ENCODE measurements at regions not wholly inside any gene's neighbourhood (a gene's known extent, or its start where the extent isn't known, plus 50 kb on each side); places are given as distances from the start of the nearest gene placed in this dataset.
A peak's percentile ranks its signal among the peaks of the same experiment; 100 is the strongest.

DNA sequence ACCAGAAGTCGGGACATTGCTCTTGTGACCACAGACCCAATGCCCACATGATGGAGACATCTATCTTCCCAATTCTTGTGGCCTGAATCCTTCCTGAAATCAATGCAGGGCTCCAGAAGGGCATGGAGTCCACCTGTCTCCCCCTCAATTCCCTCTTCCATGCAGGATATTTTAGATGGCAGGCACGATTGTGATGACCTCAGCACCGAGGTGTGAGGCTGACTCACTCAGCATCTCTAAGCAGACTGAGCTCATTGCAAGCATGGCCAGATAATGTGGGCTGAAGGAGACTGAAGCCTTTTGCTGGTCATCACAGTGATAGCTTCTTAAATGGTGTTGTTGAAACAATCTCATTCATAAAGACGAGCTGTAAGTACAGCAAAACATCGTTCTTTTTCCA, 374.9 kb upstream of the PODXL start:
- Histone ChIP-seq H3K9me3 (ENCODE audit: low read depth) (no peaks in the 10 kb centered on the region), H3K79me2 (ENCODE audit: low read depth) (no peaks in the 10 kb centered on the region), H4K20me1 (ENCODE audit: low read depth) (no peaks in the 10 kb centered on the region), H3K27ac (no peak overlapping the region), H3K27me3 (no peaks in the 10 kb centered on the region), H2AFZ (replicated peaks) (no peak overlapping the region), H3K36me3 (no peaks in the 10 kb centered on the region), H3K4me3 (no peak overlapping the region), H3K4me2 (no peak overlapping the region), H3K9ac (no peak overlapping the region), H3F3A (ENCODE audit: low read depth) (no peaks in the 10 kb centered on the region), H3K4me1 (no peaks in the 10 kb centered on the region)
- H3K4me3 Mint-ChIP-seq = no peak overlapping the region
- no peaks in the 10 kb centered on the region for H3K36me3 Mint-ChIP-seq
- no peak for DNase-seq (ENCODE audit: low spot score)
- peaks cover 6% of the 10 kb centered on the region for H3K27me3 Mint-ChIP-seq (ENCODE audit: insufficient read depth, low read depth)
- TF ChIP-seq, protein P1, sequence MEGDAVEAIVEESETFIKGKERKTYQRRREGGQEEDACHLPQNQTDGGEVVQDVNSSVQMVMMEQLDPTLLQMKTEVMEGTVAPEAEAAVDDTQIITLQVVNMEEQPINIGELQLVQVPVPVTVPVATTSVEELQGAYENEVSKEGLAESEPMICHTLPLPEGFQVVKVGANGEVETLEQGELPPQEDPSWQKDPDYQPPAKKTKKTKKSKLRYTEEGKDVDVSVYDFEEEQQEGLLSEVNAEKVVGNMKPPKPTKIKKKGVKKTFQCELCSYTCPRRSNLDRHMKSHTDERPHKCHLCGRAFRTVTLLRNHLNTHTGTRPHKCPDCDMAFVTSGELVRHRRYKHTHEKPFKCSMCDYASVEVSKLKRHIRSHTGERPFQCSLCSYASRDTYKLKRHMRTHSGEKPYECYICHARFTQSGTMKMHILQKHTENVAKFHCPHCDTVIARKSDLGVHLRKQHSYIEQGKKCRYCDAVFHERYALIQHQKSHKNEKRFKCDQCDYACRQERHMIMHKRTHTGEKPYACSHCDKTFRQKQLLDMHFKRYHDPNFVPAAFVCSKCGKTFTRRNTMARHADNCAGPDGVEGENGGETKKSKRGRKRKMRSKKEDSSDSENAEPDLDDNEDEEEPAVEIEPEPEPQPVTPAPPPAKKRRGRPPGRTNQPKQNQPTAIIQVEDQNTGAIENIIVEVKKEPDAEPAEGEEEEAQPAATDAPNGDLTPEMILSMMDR (IDR thresholded peaks at IDR 0.05) = no peak
- H3K27ac Mint-ChIP-seq = no peak overlapping the region
- H3K9me3 Mint-ChIP-seq = no peaks in the 10 kb centered on the region
- H3K4me1 Mint-ChIP-seq = peaks cover 7% of the 10 kb centered on the region

DNA sequence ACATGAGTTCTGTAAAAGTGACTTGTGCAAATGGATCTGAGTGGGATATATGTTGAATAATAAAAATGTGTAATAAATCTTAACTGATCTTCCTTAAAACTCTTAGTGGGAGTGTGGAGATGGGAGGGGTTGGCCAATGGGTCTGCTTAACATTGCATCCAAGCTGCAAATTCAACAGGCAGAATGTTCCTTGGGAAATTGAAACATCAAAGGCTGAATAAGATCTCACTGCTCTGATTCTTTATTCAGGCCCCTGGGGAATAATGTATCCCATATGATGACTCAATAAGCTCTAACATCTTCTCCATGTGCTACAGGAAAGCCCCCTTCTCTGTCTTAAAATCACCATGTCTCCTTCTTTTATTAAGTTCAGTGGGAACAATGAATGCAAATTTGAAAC, 373.2 kb upstream of the PODXL start:
- TF ChIP-seq EZH2 (IDR thresholded peaks at IDR 0.05) = no peak
- TF ChIP-seq, protein P1 (IDR thresholded peaks at IDR 0.05) = no peak
- TF ChIP-seq EZH2phosphoT487 (IDR thresholded peaks at IDR 0.05) = no peak
- Histone ChIP-seq H2AFZ (replicated peaks) (no peak overlapping the region), H4K20me1 (ENCODE audit: low read depth) (no peaks in the 10 kb centered on the region), H3K4me1 (no peaks in the 10 kb centered on the region), H3K79me2 (ENCODE audit: low read depth) (no peaks in the 10 kb centered on the region), H3F3A (ENCODE audit: low read depth) (no peaks in the 10 kb centered on the region), H3K4me3 (no peak overlapping the region), H3K9me3 (ENCODE audit: low read depth) (no peaks in the 10 kb centered on the region), H3K9ac (no peak overlapping the region), H3K36me3 (no peaks in the 10 kb centered on the region), H3K27ac (no peak overlapping the region), H3K27me3 (peaks cover 6% of the 10 kb centered on the region), H3K4me2 (no peak overlapping the region)
- H3K36me3 Mint-ChIP-seq = no peaks in the 10 kb centered on the region
- peaks cover 6% of the 10 kb centered on the region for H3K27me3 Mint-ChIP-seq (ENCODE audit: insufficient read depth, low read depth)
- peaks cover 7% of the 10 kb centered on the region for H3K4me1 Mint-ChIP-seq
- no peaks in the 10 kb centered on the region for H3K9me3 Mint-ChIP-seq
- H3K27ac Mint-ChIP-seq = no peak overlapping the region
- no peak for DNase-seq (ENCODE audit: low spot score)
- no peak overlapping the region for H3K4me3 Mint-ChIP-seq

DNA sequence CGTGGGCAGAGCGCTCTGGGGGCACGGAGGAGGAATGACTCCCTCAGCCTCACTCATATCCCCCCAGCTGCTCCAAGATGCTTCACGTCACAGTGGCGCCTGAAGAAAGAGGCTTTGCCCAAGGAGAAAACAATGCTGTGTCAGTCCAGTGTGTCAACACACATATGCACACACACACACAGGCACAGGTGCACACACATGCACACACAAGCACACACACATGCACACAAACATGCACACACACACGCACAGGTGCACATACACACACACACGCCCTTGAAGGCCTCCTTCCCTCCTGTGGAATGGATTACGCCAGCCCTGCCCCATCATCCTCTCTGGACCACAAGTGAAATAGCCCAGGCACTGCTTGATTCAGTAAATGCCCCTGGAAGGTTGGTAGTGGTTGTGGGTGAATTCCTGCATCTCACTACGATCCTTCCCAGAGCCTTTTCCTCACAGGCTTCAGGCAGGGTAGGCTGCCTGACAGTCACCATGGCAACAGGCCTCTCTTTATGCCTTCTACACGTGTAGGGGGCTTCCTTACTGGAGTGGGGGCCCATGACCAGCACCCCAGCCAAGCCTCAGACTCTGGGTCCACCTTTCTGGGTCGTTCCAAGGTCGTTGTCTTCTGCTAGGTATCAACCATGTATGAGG, 371.5 kb upstream of the PODXL start:
- DNase-seq (ENCODE audit: low spot score) = no peak
- Histone ChIP-seq H3K36me3 (no peaks in the 10 kb centered on the region), H3F3A (ENCODE audit: low read depth) (no peaks in the 10 kb centered on the region), H3K79me2 (ENCODE audit: low read depth) (no peaks in the 10 kb centered on the region), H3K27me3 (peaks cover 6% of the 10 kb centered on the region), H3K9me3 (ENCODE audit: low read depth) (no peaks in the 10 kb centered on the region), H3K4me1 (no peaks in the 10 kb centered on the region), H3K9ac (no peak overlapping the region), H3K27ac (no peak overlapping the region), H4K20me1 (ENCODE audit: low read depth) (no peaks in the 10 kb centered on the region), H2AFZ (replicated peaks) (no peak overlapping the region), H3K4me2 (no peak overlapping the region), H3K4me3 (no peak overlapping the region)
- peaks cover 7% of the 10 kb centered on the region for H3K4me1 Mint-ChIP-seq
- H3K36me3 Mint-ChIP-seq = no peaks in the 10 kb centered on the region
- peak overlapping the region; percentile 54 for H3K27ac Mint-ChIP-seq
- no peak overlapping the region for H3K4me3 Mint-ChIP-seq
- TF ChIP-seq EZH2phosphoT487 (IDR thresholded peaks at IDR 0.05) (no peak), EZH2 (IDR thresholded peaks at IDR 0.05) (no peak)
- TF ChIP-seq, protein P1 (IDR thresholded peaks at IDR 0.05) = no peak
- peaks cover 4% of the 10 kb centered on the region for H3K27me3 Mint-ChIP-seq (ENCODE audit: insufficient read depth, low read depth)
- no peaks in the 10 kb centered on the region for H3K9me3 Mint-ChIP-seq
